H1 (cell line): ENCODE measurements at regions not wholly inside any gene's neighbourhood (a gene's known extent, or its start where the extent isn't known, plus 50 kb on each side); places are given as distances from the start of the nearest gene placed in this dataset.
A peak's percentile ranks its signal among the peaks of the same experiment; 100 is the strongest.

Experiments used
- CTCF ChIA-PET: fragments of 300-600 bp; sonication (Branson Sonifier 250); formaldehyde crosslinking; loops from one replicate; lab custom pipeline; 2021; ENCODE audit not compliant: partially characterized antibody; lab: Charles Lee
- POLR2A ChIA-PET: fragments of 300-600 bp; sonication (Branson Sonifier 250); formaldehyde crosslinking; loops from one replicate; lab custom pipeline; 2021; ENCODE audit warnings: inconsistent platforms; ENCODE audit not compliant: partially characterized antibody; lab: Charles Lee
- DNase-seq, 2 experiments: peaks; one replicate each; pipeline versions ENCODE4 v3.0.0 to v3.0.0-alpha.2; 2010 to 2022; ENCODE audit warnings: low spot score in 2 of 2, low read depth in 1 of 2, mixed read lengths in 1 of 2
- FAIRE-seq: peaks from 2 replicates; lab custom pipeline; 2011; peaks lifted over from hg19 to GRCh38; lab: Jason Lieb, UNC
- H2AFZ ChIP-seq: 2 replicates; pipeline ENCODE4 v1.8.1; 2012; ENCODE audit warnings: low read length, inconsistent platforms
- H2AK5ac ChIP-seq: 2 replicates; pipeline ENCODE4 v1.6.1; 2013; ENCODE audit warnings: low read depth, low read length
- H2BK120ac ChIP-seq: replicated peaks from 2 replicates; pipeline ENCODE3; 2013; ENCODE audit warnings: low read depth, low read length, inconsistent platforms
- H2BK12ac ChIP-seq: 2 replicates; pipeline ENCODE4 v1.6.1; 2013; ENCODE audit warnings: low read depth, low read length
- H2BK15ac ChIP-seq: 2 replicates; pipeline ENCODE4 v1.6.1; 2013; ENCODE audit warnings: low read length
- H2BK20ac ChIP-seq: 2 replicates; pipeline ENCODE4 v1.6.1; 2013; ENCODE audit warnings: low read length
- H2BK5ac ChIP-seq: 2 replicates; pipeline ENCODE4 v1.6.1; 2013; ENCODE audit warnings: low read depth, low read length
- H3K14ac ChIP-seq: 2 replicates; pipeline ENCODE4 v1.6.1; 2013; ENCODE audit warnings: inconsistent platforms; ENCODE audit not compliant: insufficient read length
- H3K18ac ChIP-seq: 2 replicates; pipeline ENCODE4 v1.6.1; 2013; ENCODE audit warnings: low read length; ENCODE audit errors: extremely low read depth
- H3K23ac ChIP-seq: 2 replicates; pipeline ENCODE4 v1.6.1; 2013; ENCODE audit warnings: inconsistent platforms; ENCODE audit not compliant: insufficient read length
- H3K23me2 ChIP-seq: 2 replicates; pipeline ENCODE4 v1.6.1; 2013; ENCODE audit warnings: low read depth, low read length
- H3K27ac ChIP-seq: 2 replicates; pipeline ENCODE4 v1.6.1; 2011; ENCODE audit warnings: low read depth, low read length, inconsistent platforms
- H3K27me3 ChIP-seq, 4 experiments: replicated peaks in 1 of 4; 1 replicate in 1 of 4; 2 replicates in 3 of 4; pipeline versions ENCODE4 v1.6.1 to v1.8.1; 2011 to 2013; ENCODE audit warnings: low read length in 3 of 4, mild to moderate bottlenecking in 3 of 4, inconsistent platforms in 2 of 4, mixed read lengths in 2 of 4, moderate library complexity in 1 of 4; ENCODE audit not compliant: control insufficient read depth in 3 of 4, insufficient read depth in 3 of 4; ENCODE audit errors: extremely low read depth in 1 of 4
- H3K36me3 ChIP-seq, 4 experiments: 2 replicates each; pipeline versions ENCODE4 v1.6.1 to v1.8.1; 2011 to 2013; ENCODE audit warnings: mild to moderate bottlenecking in 4 of 4, low read length in 3 of 4, moderate library complexity in 2 of 4, control low read depth in 1 of 4, inconsistent platforms in 1 of 4; ENCODE audit not compliant: insufficient read depth in 4 of 4, control insufficient read depth in 2 of 4
- H3K4ac ChIP-seq: replicated peaks from 2 replicates; pipeline ENCODE3; 2013; ENCODE audit warnings: low read length, low read depth, mixed read lengths, inconsistent platforms; ENCODE audit not compliant: insufficient read length
- H3K4me1 ChIP-seq, 4 experiments: replicated peaks in 1 of 4; 1 replicate in 1 of 4; 2 replicates in 3 of 4; pipeline versions ENCODE4 v1.6.1 to v1.8.1; 2011 to 2013; ENCODE audit warnings: low read length in 3 of 4, inconsistent platforms in 2 of 4, mixed read lengths in 1 of 4; ENCODE audit not compliant: insufficient read depth in 4 of 4, control insufficient read depth in 3 of 4
- H3K4me2 ChIP-seq, 2 experiments: 2 replicates each; pipeline versions ENCODE4 v1.6.1 to v1.8.1; 2011 to 2013; ENCODE audit warnings: low read depth in 2 of 2, low read length in 2 of 2, control low read depth in 1 of 2, inconsistent platforms in 1 of 2, mild to moderate bottlenecking in 1 of 2; ENCODE audit not compliant: insufficient read depth in 1 of 2
- H3K4me3 ChIP-seq, 4 experiments: fragments of 200-600, 300-600 bp in 1 of 4; sonication (generic), shearing (Covaris generic), sonication (Bioruptor Twin) in 1 of 4; 2 replicates each; pipeline versions ENCODE4 v1.5.1 to v1.8.1; 2011 to 2016; ENCODE audit warnings: low read length in 4 of 4, low read depth in 3 of 4, control low read depth in 2 of 4, inconsistent platforms in 2 of 4, mild to moderate bottlenecking in 2 of 4, mixed read lengths in 1 of 4, moderate library complexity in 1 of 4; ENCODE audit not compliant: insufficient read depth in 2 of 4; ENCODE audit errors: extremely low read depth in 1 of 4
- H3K56ac ChIP-seq: replicated peaks from 2 replicates; pipeline ENCODE3; 2013; ENCODE audit warnings: low read depth, mild to moderate bottlenecking, mixed read lengths, low read length, inconsistent platforms; ENCODE audit not compliant: insufficient read length
- H3K79me1 ChIP-seq: 2 replicates; pipeline ENCODE4 v1.6.1; 2013; ENCODE audit warnings: low read depth, low read length, control low read depth
- H3K79me2 ChIP-seq, 2 experiments: 2 replicates each; pipeline versions ENCODE4 v1.6.1 to v1.8.1; 2012 to 2013; ENCODE audit warnings: low read length in 2 of 2, mild to moderate bottlenecking in 2 of 2, inconsistent platforms in 1 of 2; ENCODE audit not compliant: insufficient read depth in 2 of 2, control insufficient read depth in 1 of 2
- H3K9ac ChIP-seq, 4 experiments: replicated peaks in 1 of 4; 1 replicate in 1 of 4; 2 replicates in 3 of 4; pipeline versions ENCODE4 v1.6.1 to v1.8.1; 2011 to 2013; ENCODE audit warnings: low read depth in 3 of 4, low read length in 3 of 4, control low read depth in 2 of 4, mild to moderate bottlenecking in 2 of 4, moderate library complexity in 2 of 4, inconsistent platforms in 1 of 4; ENCODE audit errors: extremely low read depth in 1 of 4
- H3K9me3 ChIP-seq, 2 experiments: 2 replicates each; pipeline versions ENCODE4 v1.6.1 to v1.8.1; 2012 to 2013; ENCODE audit warnings: mild to moderate bottlenecking in 2 of 2, moderate library complexity in 2 of 2, control low read depth in 1 of 2, inconsistent platforms in 1 of 2, low read depth in 1 of 2, low read length in 1 of 2, mixed read lengths in 1 of 2; ENCODE audit not compliant: insufficient read depth in 2 of 2
- H4K20me1 ChIP-seq, 2 experiments: replicated peaks in 1 of 2; 2 replicates each; pipeline versions ENCODE3 to v1.8.1; 2011 to 2013; ENCODE audit warnings: inconsistent platforms in 2 of 2, low read length in 2 of 2, mild to moderate bottlenecking in 1 of 2; ENCODE audit not compliant: insufficient read depth in 2 of 2, control insufficient read depth in 1 of 2
- H4K5ac ChIP-seq: 2 replicates; pipeline ENCODE4 v1.6.1; 2013; ENCODE audit warnings: low read length, low read depth, mixed read lengths, inconsistent platforms; ENCODE audit not compliant: insufficient read length
- H4K8ac ChIP-seq: 2 replicates; pipeline ENCODE4 v1.8.0; 2013; ENCODE audit warnings: mild to moderate bottlenecking, moderate library complexity, low read length, inconsistent platforms; ENCODE audit not compliant: insufficient read depth; ENCODE audit errors: extremely low read depth
- H4K91ac ChIP-seq: replicated peaks from 2 replicates; pipeline ENCODE3; 2013; ENCODE audit warnings: low read length, mixed read lengths, inconsistent platforms; ENCODE audit not compliant: insufficient read length
- CBX5 ChIP-seq: fragments of 300-800, 300-1000 bp; sonication (generic); IDR thresholded peaks from 2 replicates; pipeline ENCODE4 v1.7.1; 2016; ENCODE audit warnings: antibody characterized with exemption, low read length, low read depth
- PHF8 ChIP-seq: fragments of 200-600 bp; sonication (generic); conservative IDR thresholded peaks from 2 replicates; pipeline ENCODE4 v1.7.1; 2012; ENCODE audit warnings: low read depth, mild to moderate bottlenecking, inconsistent platforms, low read length, moderate library complexity
- SAP30 ChIP-seq: fragments of 300-600 bp; sonication (generic); IDR thresholded peaks from 2 replicates; pipeline ENCODE4 v1.7.1; 2012; ENCODE audit warnings: low read length, moderate library complexity, mild to moderate bottlenecking, inconsistent platforms; ENCODE audit not compliant: insufficient read depth, insufficient replicate concordance
- SUZ12 ChIP-seq: fragments of 200-600 bp; sonication (generic); IDR thresholded peaks from 2 replicates; pipeline ENCODE4 v1.6.1; 2012; ENCODE audit warnings: mild to moderate bottlenecking, inconsistent platforms, low read length, moderate library complexity, mixed read lengths
- WGBS, 2 experiments: shearing (Covaris generic) in 1 of 2; methylation state at CpG; one replicate each; pipeline versions ENCODE4 v1.1.6 to v1.1.7; 2013 to 2015; ENCODE audit warnings: low lambda C conversion rate in 2 of 2, mixed read lengths in 2 of 2, inconsistent platforms in 1 of 2, low coverage in 1 of 2, missing lambda C conversion rate in 1 of 2; ENCODE audit not compliant: insufficient replicate concordance in 2 of 2, insufficient coverage in 1 of 2, insufficient read length in 1 of 2; ENCODE audit errors: extremely low coverage in 1 of 2, missing lambda C conversion rate in 1 of 2; 5-methylcytosine and 5-hydroxymethylcytosine counted together

GRCh38 chr20:51321343-51322163 is 221.0 kb downstream of the NFATC2 start:
- Histone ChIP-seq H2AFZ (peak overlapping the region; percentile 86; the same call in 1 of the 2 replicates), H2BK5ac (peak overlapping the region; percentile 89), H2BK12ac (peak overlapping the region; percentile 88), H3K27me3 (peaks cover 0 to 3% (median 0%) of the 10 kb centered on the region in 4 experiments; a peak in 2 of 7 replicates), H2AK5ac (peak overlapping the region; percentile 95), H3K9ac (no peak overlapping the region), H3K79me2 (no peaks in the 10 kb centered on the region), H3K4me2 (no peak overlapping the region), H3K23ac (no peak overlapping the region), H4K91ac (peak overlapping the region; percentile 22), H2BK15ac (peak overlapping the region; percentile 99; the same call in 1 of the 2 replicates), H3K4me3 (no peak overlapping the region), H3K4ac (no peak overlapping the region), H3K23me2 (no peaks in the 10 kb centered on the region), H3K27ac (no peak overlapping the region), H2BK120ac (no peak overlapping the region), H4K5ac (no peak overlapping the region), H3K36me3 (no peaks in the 10 kb centered on the region), H4K8ac (no peak overlapping the region), H3K9me3 (peaks cover 0 to 5% of the 10 kb centered on the region in 2 experiments; a peak in 2 of 4 replicates), H3K56ac (no peak overlapping the region), H4K20me1 (peaks cover 0 to 3% of the 10 kb centered on the region in 2 experiments), H3K18ac (no peak overlapping the region), H3K79me1 (no peaks in the 10 kb centered on the region), H2BK20ac (0 out of 2 replicates have a peak overlapping the region, but pooled peaks have one; percentile 18), H3K4me1 (peaks cover 0 to 20% (median 7%) of the 10 kb centered on the region in 4 experiments; a peak in 5 of 7 replicates), H3K14ac (no peak overlapping the region)
- FAIRE-seq (no peak), DNase-seq (no peak)
- ChIA-PET POLR2A (interaction anchor here (1.6 to 2.5 kb wide), 2 partner anchors 13 to 329 kb away, joined by 4 to 8 read pairs; no protein-coding TSS in a partner anchor), CTCF (interaction anchor here (0.6 to 10.1 kb wide), 9 partner anchors 12 to 339 kb away, joined by 3 to 165 read pairs (median 3); no protein-coding TSS in a partner anchor)
- 90% methylated on average over 17 of the region's 17 CpGs; no CpG with 5 or more reads in 1 of the 2 experiments for WGBS, 2 experiments
- no peak for TF ChIP-seq SUZ12
- TF ChIP-seq CBX5: no peak
- TF ChIP-seq SAP30: no peak
- TF ChIP-seq PHF8: no peak
